HG03378 (cell line): ENCODE measurements at regions not wholly inside any gene's neighbourhood (a gene's known extent, or its start where the extent isn't known, plus 50 kb on each side); places are given as distances from the start of the nearest gene placed in this dataset.
"Not testable (repeated sequence)": the region's sequence is repeated elsewhere in the genome, so short reads cannot be mapped to it uniquely, and the experiment has no call there.

Source experiments
- ATAC-seq: cut with Tn5 transposase; IDR thresholded peaks from one replicate; pipeline ENCODE4 v1.9.1; 2021; ENCODE audit warnings: mild to moderate bottlenecking, moderate library complexity; ENCODE audit not compliant: unreplicated experiment

- ATAC-seq = no peak
Measured at GRCh38 chr16:55015181-55015913, 84.7 kb downstream of the IRX5 start.

DNA sequence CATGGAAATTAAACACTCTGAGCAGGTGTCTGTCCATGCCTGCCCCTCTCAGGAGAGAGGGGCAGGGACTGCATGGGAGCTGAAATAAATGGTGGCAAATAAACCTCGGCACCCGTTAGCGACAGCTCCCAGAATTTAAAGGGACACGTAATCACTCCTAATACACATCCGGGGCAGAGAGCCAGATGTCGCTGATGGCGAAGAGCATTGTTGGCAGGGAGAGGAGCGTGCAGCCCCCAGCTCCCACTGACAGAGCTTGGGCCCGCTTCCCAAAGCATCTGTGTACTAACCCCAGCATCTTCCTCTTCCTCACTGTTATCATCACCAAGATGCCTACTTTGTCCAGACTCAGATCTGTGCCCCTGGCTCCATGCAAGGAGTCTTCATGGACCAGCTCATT lies 85.8 kb downstream of the IRX5 start:
- ATAC-seq = no peak

DNA sequence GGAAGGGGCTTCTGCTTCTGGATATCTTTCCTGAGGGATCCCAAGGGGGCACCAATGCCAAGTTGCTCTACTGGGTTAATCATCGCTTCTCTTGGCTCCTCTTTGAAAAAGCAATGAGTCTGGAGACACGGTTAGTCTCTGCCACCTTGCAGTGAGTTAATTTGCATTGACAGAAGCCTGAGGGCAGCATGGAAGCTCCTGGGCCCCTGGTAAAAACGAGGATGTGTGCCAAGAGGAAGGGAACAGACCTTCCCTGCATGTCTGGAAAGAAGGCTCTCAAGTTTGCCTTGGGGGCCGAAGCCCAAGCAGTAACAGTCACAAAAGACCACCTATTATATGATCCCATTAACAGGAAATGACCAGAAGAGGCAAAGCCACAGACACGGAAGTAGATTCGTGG lies 86.7 kb downstream of the IRX5 start:
- ATAC-seq = no peak

DNA sequence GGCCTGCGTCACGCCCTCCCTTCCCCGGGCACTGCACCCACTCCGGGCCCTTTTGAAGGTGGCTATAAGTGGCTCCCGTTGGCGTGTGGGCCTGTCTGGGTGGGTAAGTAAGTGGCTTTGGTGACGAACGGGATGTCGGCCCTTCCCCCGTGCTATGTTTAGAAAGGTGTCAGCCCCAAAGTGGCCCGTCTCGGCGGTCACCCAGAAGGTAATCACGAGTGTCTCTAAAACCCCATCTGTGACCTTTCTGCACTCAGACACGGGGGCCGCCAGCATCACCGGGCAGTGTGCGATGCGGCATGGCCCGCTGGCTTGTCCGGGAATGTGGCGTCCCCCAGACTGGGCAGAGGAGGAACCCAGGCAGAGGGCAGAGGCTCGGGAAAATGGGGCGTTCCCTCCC lies 88.2 kb downstream of the IRX5 start:
- ATAC-seq = no peak

- ATAC-seq = no peak
Measured at GRCh38 chr16:55019419-55020131, 88.9 kb downstream of the IRX5 start.

DNA sequence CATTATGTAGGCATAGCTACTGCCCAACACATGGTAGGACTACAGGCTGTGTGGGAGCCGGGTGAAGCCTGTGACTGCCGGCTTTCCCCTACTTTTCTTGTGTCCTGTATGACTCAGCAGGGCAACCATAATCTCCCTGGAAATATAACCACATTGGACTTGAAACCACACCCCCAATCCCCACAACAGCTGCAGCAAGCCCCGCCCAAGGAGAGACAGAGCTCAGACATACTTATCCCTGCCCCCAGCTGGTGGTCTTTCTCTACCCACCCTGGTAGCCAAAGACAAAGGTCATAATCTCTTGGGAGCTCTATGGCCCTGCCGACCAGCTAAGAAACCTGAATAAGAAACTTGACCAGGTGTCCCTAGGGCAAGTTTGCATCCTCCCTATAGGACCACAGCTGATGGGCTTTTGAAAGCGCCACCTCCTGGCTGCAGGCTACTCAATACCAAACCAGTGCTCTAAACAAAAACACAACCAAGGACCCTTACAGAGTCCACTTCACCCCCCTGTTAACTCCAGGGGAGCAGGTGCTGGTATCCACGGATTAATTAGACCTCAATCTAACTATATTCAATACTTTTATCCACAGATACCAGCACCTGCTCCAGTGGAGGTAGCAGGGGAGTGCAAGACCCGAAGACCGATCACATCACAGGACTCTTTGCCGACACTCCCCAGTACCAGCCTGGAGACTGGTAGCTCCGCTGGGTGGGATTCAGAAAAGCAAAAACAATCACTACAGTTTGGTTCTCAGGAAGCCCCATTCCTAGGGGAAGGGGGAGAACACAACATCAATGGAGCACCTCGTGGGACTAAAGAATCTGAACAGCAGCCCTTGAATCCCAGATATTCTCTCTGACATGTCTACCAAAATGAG lies 91.2 kb downstream of the IRX5 start:
- no peak for ATAC-seq

- not testable (repeated sequence) for ATAC-seq
Measured at GRCh38 chr16:55027260-55027659, 96.6 kb downstream of the IRX5 start.

GRCh38 chr16:55029509-55029908 lies 98.8 kb downstream of the IRX5 start:
- no peak for ATAC-seq

DNA sequence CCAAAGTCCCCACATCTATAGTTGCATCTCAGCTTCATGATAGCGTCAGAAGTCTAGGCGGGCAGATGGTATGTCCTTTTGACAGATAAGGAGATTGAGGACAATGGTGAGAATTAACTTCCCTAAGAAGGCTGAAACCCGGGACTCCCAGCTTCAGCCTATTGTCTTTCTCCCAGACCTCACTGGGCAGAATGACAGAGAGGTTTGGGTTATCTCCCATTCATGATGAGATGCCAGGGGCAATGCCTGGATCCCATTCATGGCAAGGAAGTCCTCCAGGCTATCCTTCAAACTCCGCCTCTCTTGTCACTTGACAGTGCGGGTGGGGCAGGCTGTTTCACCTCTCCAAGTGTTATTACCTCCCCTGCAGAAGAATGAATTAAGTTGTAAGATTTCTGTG lies 100.3 kb downstream of the IRX5 start:
- ATAC-seq = no peak

DNA sequence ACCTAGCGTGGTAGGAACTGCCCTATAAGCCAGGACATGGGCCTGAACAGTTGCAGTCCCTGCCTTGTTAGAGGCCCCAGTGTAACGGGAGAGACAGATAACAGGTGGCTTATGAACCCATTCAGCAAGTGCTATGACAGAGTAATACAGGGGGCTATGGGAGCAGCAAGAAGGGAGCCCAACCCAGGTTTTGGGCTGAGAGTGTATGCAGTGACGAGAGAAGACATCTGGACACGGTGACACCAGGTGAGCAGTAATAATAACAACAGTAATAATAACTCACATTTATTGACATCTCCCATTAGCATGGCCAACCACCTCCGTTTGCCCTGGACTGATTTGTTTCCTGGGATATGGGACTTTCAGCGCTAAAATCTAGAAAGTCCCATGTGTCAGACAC lies 100.8 kb downstream of the IRX5 start:
- no peak for ATAC-seq

GRCh38 chr16:55033225-55034156 lies 102.8 kb downstream of the IRX5 start:
- no peak for ATAC-seq

GRCh38 chr16:55035029-55035428 lies 104.4 kb downstream of the IRX5 start:
- ATAC-seq = no peak

- ATAC-seq = no peak
Measured at GRCh38 chr16:55035956-55036355, 105.3 kb downstream of the IRX5 start.

DNA sequence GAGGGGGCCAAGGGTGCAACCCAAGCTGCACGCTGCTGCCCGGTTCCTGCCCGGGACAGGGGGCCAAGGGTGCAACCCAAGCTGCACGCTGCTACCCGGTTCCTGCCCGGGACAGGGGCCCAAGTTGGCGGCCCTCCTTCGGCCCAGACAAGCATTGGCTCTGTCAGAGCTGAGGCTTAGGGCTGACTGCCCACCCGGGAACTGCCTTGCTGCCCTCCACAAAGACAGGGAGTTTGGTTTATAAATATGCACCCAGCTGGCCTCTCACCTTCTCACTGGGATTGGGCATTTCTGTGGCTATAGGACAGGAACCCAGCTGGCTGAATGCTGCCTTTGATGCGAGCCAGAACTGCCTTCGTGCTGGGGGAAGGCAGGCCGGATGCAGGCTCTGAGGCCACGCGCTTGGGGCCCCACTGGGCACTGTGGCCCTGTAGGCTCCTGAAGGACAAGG lies 105.7 kb downstream of the IRX5 start:
- ATAC-seq = no peak

- ATAC-seq = no peak
Measured at GRCh38 chr16:55037046-55037445, 106.4 kb downstream of the IRX5 start.

DNA sequence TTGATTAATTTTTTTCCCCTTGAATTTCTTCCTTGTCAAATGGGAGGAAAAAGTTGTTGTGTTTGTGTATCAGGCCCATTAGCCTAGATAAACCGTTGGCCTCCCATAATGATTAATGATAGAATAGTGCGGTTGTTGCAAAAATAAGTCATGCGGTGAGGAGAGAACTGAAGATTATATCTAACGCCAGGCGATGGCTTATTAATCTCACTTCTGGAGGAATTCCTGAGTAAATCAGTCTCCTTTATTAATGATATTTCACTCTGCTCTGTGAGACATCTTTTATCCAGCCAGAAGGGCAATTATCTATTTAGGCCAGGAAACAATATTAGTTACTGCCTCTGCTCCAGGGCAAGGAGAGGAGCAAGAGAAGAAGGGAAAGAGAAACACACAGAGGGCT lies 107.3 kb downstream of the IRX5 start:
- no peak for ATAC-seq

- ATAC-seq = no peak
Measured at GRCh38 chr16:55039042-55039441, 108.4 kb downstream of the IRX5 start.

- no peak for ATAC-seq
Measured at GRCh38 chr16:55039511-55039910, 108.8 kb downstream of the IRX5 start.

DNA sequence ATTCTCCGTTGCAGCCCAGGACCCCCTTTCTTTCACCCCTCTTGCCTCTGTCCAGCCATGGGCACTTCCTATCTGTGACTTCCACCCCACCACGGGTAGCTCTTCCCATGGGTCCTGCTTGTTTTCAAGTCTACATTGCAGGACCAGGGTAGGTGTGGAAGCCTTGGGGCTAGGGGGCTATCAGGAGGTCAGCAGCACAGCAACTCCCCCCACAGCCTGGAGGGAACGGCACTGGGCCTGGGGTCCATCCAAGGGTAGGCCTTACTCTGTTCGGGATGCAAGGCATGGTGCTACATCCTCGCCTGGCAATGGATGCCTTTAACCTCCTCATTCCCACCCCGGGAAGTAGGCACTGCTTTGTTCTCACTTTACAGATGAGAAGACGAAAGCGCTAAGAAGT lies 109.3 kb downstream of the IRX5 start:
- ATAC-seq = no peak

- no peak for ATAC-seq
Measured at GRCh38 chr16:55040366-55041086, 109.9 kb downstream of the IRX5 start.
